H1 (cell line): ENCODE measurements at regions not wholly inside any gene's neighbourhood (a gene's known extent, or its start where the extent isn't known, plus 50 kb on each side); places are given as distances from the start of the nearest gene placed in this dataset.

Experiments used
- CTCF ChIA-PET: fragments of 300-600 bp; sonication (Branson Sonifier 250); formaldehyde crosslinking; loops from one replicate; lab custom pipeline; 2021; ENCODE audit not compliant: partially characterized antibody; lab: Charles Lee
- POLR2A ChIA-PET: fragments of 300-600 bp; sonication (Branson Sonifier 250); formaldehyde crosslinking; loops from one replicate; lab custom pipeline; 2021; ENCODE audit warnings: inconsistent platforms; ENCODE audit not compliant: partially characterized antibody; lab: Charles Lee
- DNase-seq, 2 experiments: peaks; one replicate each; pipeline versions ENCODE4 v3.0.0 to v3.0.0-alpha.2; 2010 to 2022; ENCODE audit warnings: low spot score in 2 of 2, low read depth in 1 of 2, mixed read lengths in 1 of 2
- FAIRE-seq: peaks from 2 replicates; lab custom pipeline; 2011; peaks lifted over from hg19 to GRCh38; lab: Jason Lieb, UNC
- H2AFZ ChIP-seq: 2 replicates; pipeline ENCODE4 v1.8.1; 2012; ENCODE audit warnings: low read length, inconsistent platforms
- H2AK5ac ChIP-seq: 2 replicates; pipeline ENCODE4 v1.6.1; 2013; ENCODE audit warnings: low read depth, low read length
- H2BK120ac ChIP-seq: replicated peaks from 2 replicates; pipeline ENCODE3; 2013; ENCODE audit warnings: low read depth, low read length, inconsistent platforms
- H2BK12ac ChIP-seq: 2 replicates; pipeline ENCODE4 v1.6.1; 2013; ENCODE audit warnings: low read depth, low read length
- H2BK15ac ChIP-seq: 2 replicates; pipeline ENCODE4 v1.6.1; 2013; ENCODE audit warnings: low read length
- H2BK20ac ChIP-seq: 2 replicates; pipeline ENCODE4 v1.6.1; 2013; ENCODE audit warnings: low read length
- H2BK5ac ChIP-seq: 2 replicates; pipeline ENCODE4 v1.6.1; 2013; ENCODE audit warnings: low read depth, low read length
- H3K14ac ChIP-seq: 2 replicates; pipeline ENCODE4 v1.6.1; 2013; ENCODE audit warnings: inconsistent platforms; ENCODE audit not compliant: insufficient read length
- H3K18ac ChIP-seq: 2 replicates; pipeline ENCODE4 v1.6.1; 2013; ENCODE audit warnings: low read length; ENCODE audit errors: extremely low read depth
- H3K23ac ChIP-seq: 2 replicates; pipeline ENCODE4 v1.6.1; 2013; ENCODE audit warnings: inconsistent platforms; ENCODE audit not compliant: insufficient read length
- H3K23me2 ChIP-seq: 2 replicates; pipeline ENCODE4 v1.6.1; 2013; ENCODE audit warnings: low read depth, low read length
- H3K27ac ChIP-seq: 2 replicates; pipeline ENCODE4 v1.6.1; 2011; ENCODE audit warnings: low read depth, low read length, inconsistent platforms
- H3K27me3 ChIP-seq, 4 experiments: replicated peaks in 1 of 4; 1 replicate in 1 of 4; 2 replicates in 3 of 4; pipeline versions ENCODE4 v1.6.1 to v1.8.1; 2011 to 2013; ENCODE audit warnings: low read length in 3 of 4, mild to moderate bottlenecking in 3 of 4, inconsistent platforms in 2 of 4, mixed read lengths in 2 of 4, moderate library complexity in 1 of 4; ENCODE audit not compliant: control insufficient read depth in 3 of 4, insufficient read depth in 3 of 4; ENCODE audit errors: extremely low read depth in 1 of 4
- H3K36me3 ChIP-seq, 4 experiments: 2 replicates each; pipeline versions ENCODE4 v1.6.1 to v1.8.1; 2011 to 2013; ENCODE audit warnings: mild to moderate bottlenecking in 4 of 4, low read length in 3 of 4, moderate library complexity in 2 of 4, control low read depth in 1 of 4, inconsistent platforms in 1 of 4; ENCODE audit not compliant: insufficient read depth in 4 of 4, control insufficient read depth in 2 of 4
- H3K4ac ChIP-seq: replicated peaks from 2 replicates; pipeline ENCODE3; 2013; ENCODE audit warnings: low read length, low read depth, mixed read lengths, inconsistent platforms; ENCODE audit not compliant: insufficient read length
- H3K4me1 ChIP-seq, 4 experiments: replicated peaks in 1 of 4; 1 replicate in 1 of 4; 2 replicates in 3 of 4; pipeline versions ENCODE4 v1.6.1 to v1.8.1; 2011 to 2013; ENCODE audit warnings: low read length in 3 of 4, inconsistent platforms in 2 of 4, mixed read lengths in 1 of 4; ENCODE audit not compliant: insufficient read depth in 4 of 4, control insufficient read depth in 3 of 4
- H3K4me2 ChIP-seq, 2 experiments: 2 replicates each; pipeline versions ENCODE4 v1.6.1 to v1.8.1; 2011 to 2013; ENCODE audit warnings: low read depth in 2 of 2, low read length in 2 of 2, control low read depth in 1 of 2, inconsistent platforms in 1 of 2, mild to moderate bottlenecking in 1 of 2; ENCODE audit not compliant: insufficient read depth in 1 of 2
- H3K4me3 ChIP-seq, 4 experiments: fragments of 200-600, 300-600 bp in 1 of 4; sonication (generic), shearing (Covaris generic), sonication (Bioruptor Twin) in 1 of 4; 2 replicates each; pipeline versions ENCODE4 v1.5.1 to v1.8.1; 2011 to 2016; ENCODE audit warnings: low read length in 4 of 4, low read depth in 3 of 4, control low read depth in 2 of 4, inconsistent platforms in 2 of 4, mild to moderate bottlenecking in 2 of 4, mixed read lengths in 1 of 4, moderate library complexity in 1 of 4; ENCODE audit not compliant: insufficient read depth in 2 of 4; ENCODE audit errors: extremely low read depth in 1 of 4
- H3K56ac ChIP-seq: replicated peaks from 2 replicates; pipeline ENCODE3; 2013; ENCODE audit warnings: low read depth, mild to moderate bottlenecking, mixed read lengths, low read length, inconsistent platforms; ENCODE audit not compliant: insufficient read length
- H3K79me1 ChIP-seq: 2 replicates; pipeline ENCODE4 v1.6.1; 2013; ENCODE audit warnings: low read depth, low read length, control low read depth
- H3K79me2 ChIP-seq, 2 experiments: 2 replicates each; pipeline versions ENCODE4 v1.6.1 to v1.8.1; 2012 to 2013; ENCODE audit warnings: low read length in 2 of 2, mild to moderate bottlenecking in 2 of 2, inconsistent platforms in 1 of 2; ENCODE audit not compliant: insufficient read depth in 2 of 2, control insufficient read depth in 1 of 2
- H3K9ac ChIP-seq, 4 experiments: replicated peaks in 1 of 4; 1 replicate in 1 of 4; 2 replicates in 3 of 4; pipeline versions ENCODE4 v1.6.1 to v1.8.1; 2011 to 2013; ENCODE audit warnings: low read depth in 3 of 4, low read length in 3 of 4, control low read depth in 2 of 4, mild to moderate bottlenecking in 2 of 4, moderate library complexity in 2 of 4, inconsistent platforms in 1 of 4; ENCODE audit errors: extremely low read depth in 1 of 4
- H3K9me3 ChIP-seq, 2 experiments: 2 replicates each; pipeline versions ENCODE4 v1.6.1 to v1.8.1; 2012 to 2013; ENCODE audit warnings: mild to moderate bottlenecking in 2 of 2, moderate library complexity in 2 of 2, control low read depth in 1 of 2, inconsistent platforms in 1 of 2, low read depth in 1 of 2, low read length in 1 of 2, mixed read lengths in 1 of 2; ENCODE audit not compliant: insufficient read depth in 2 of 2
- H4K20me1 ChIP-seq, 2 experiments: replicated peaks in 1 of 2; 2 replicates each; pipeline versions ENCODE3 to v1.8.1; 2011 to 2013; ENCODE audit warnings: inconsistent platforms in 2 of 2, low read length in 2 of 2, mild to moderate bottlenecking in 1 of 2; ENCODE audit not compliant: insufficient read depth in 2 of 2, control insufficient read depth in 1 of 2
- H4K5ac ChIP-seq: 2 replicates; pipeline ENCODE4 v1.6.1; 2013; ENCODE audit warnings: low read length, low read depth, mixed read lengths, inconsistent platforms; ENCODE audit not compliant: insufficient read length
- H4K8ac ChIP-seq: 2 replicates; pipeline ENCODE4 v1.8.0; 2013; ENCODE audit warnings: mild to moderate bottlenecking, moderate library complexity, low read length, inconsistent platforms; ENCODE audit not compliant: insufficient read depth; ENCODE audit errors: extremely low read depth
- H4K91ac ChIP-seq: replicated peaks from 2 replicates; pipeline ENCODE3; 2013; ENCODE audit warnings: low read length, mixed read lengths, inconsistent platforms; ENCODE audit not compliant: insufficient read length
- CBX5 ChIP-seq: fragments of 300-800, 300-1000 bp; sonication (generic); IDR thresholded peaks from 2 replicates; pipeline ENCODE4 v1.7.1; 2016; ENCODE audit warnings: antibody characterized with exemption, low read length, low read depth
- JUN ChIP-seq: IDR thresholded peaks from 2 replicates; pipeline ENCODE4 v1.6.1; 2011; ENCODE audit warnings: low read depth, mild to moderate bottlenecking, improper control_type of control experiment, low read length
- KDM1A ChIP-seq: fragments of 200-600, 300-600 bp; sonication (generic); IDR thresholded peaks from 2 replicates; pipeline ENCODE4 v1.7.1; 2016; ENCODE audit warnings: mild to moderate bottlenecking, low read length, borderline replicate concordance
- KDM5A ChIP-seq: fragments of 200-600 bp; IDR thresholded peaks from 2 replicates; pipeline ENCODE4 v1.7.1; 2012; ENCODE audit warnings: mild to moderate bottlenecking, low read length, inconsistent platforms, mixed read lengths
- MAFK ChIP-seq: IDR thresholded peaks from 2 replicates; pipeline ENCODE4 v1.6.1; 2012; ENCODE audit warnings: low read depth, mild to moderate bottlenecking, improper control_type of control experiment, low read length
- RAD21 ChIP-seq, 2 experiments: IDR thresholded peaks in 1 of 2; conservative IDR thresholded peaks in 1 of 2; 2 replicates each; pipeline ENCODE4 v1.6.1; 2011; ENCODE audit warnings: low read depth in 2 of 2, low read length in 2 of 2, improper control_type of control experiment in 1 of 2, inconsistent platforms in 1 of 2, mild to moderate bottlenecking in 1 of 2, moderate library complexity in 1 of 2
- RNF2 ChIP-seq: fragments of 200-900, 300-1000 bp; sonication (generic); IDR thresholded peaks from 2 replicates; pipeline ENCODE4 v1.7.1; 2016; ENCODE audit warnings: borderline replicate concordance, low read depth, mild to moderate bottlenecking, antibody characterized with exemption, low read length; ENCODE audit not compliant: poor library complexity, severe bottlenecking; ENCODE audit errors: missing control alignments
- SIRT6 ChIP-seq: IDR thresholded peaks from one replicate; pipeline ENCODE4 v1.7.1; 2012; ENCODE audit warnings: low read length, inconsistent platforms
- YY1 ChIP-seq: IDR thresholded peaks from 2 replicates; pipeline ENCODE4 v1.6.1; 2011; ENCODE audit warnings: low read depth, mild to moderate bottlenecking, low read length
- WGBS, 2 experiments: shearing (Covaris generic) in 1 of 2; methylation state at CpG; one replicate each; pipeline versions ENCODE4 v1.1.6 to v1.1.7; 2013 to 2015; ENCODE audit warnings: low lambda C conversion rate in 2 of 2, mixed read lengths in 2 of 2, inconsistent platforms in 1 of 2, low coverage in 1 of 2, missing lambda C conversion rate in 1 of 2; ENCODE audit not compliant: insufficient replicate concordance in 2 of 2, insufficient coverage in 1 of 2, insufficient read length in 1 of 2; ENCODE audit errors: extremely low coverage in 1 of 2, missing lambda C conversion rate in 1 of 2; 5-methylcytosine and 5-hydroxymethylcytosine counted together

DNA sequence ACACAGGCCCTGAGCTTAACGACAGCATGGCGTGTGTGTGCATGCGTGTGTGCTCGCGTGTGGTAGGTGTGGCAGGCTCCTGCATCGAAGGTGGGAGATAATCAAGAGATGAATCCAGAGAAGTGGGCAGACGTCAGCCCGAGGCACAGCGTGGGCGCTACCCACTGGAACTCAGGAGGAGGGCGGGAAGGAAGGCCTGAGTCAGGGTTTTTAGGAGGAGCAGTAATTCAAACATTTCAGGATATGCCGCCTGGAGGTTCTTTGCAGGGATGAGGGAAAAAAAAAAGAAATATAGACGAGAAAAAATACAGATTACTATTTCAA lies 66.3 kb upstream of the STX18 start:
- peaks cover 0 to 12% (median 5%) of the 10 kb centered on the region in 4 experiments; a peak in 5 of 7 replicates for H3K27me3 ChIP-seq
- peaks cover 5 to 16% (median 7%) of the 10 kb centered on the region in 4 experiments for H3K4me1 ChIP-seq
- H3K18ac ChIP-seq: no peak overlapping the region
- no peaks in the 10 kb centered on the region for H3K23me2 ChIP-seq
- no peak overlapping the region for H3K14ac ChIP-seq
- H3K27ac ChIP-seq: no peak overlapping the region
- ChIA-PET CTCF (interaction anchor here (1.0 to 2.1 kb wide), 5 partner anchors 11 to 63 kb away, joined by 3 to 6 read pairs (median 4); no protein-coding TSS in a partner anchor), POLR2A (interaction anchor here (1.4 kb wide), 1 partner anchor 8 kb away, joined by 3 read pairs; no protein-coding TSS in a partner anchor)
- peak overlapping the region; percentile 66; the same call in 1 of the 2 replicates for H2AK5ac ChIP-seq
- H3K9me3 ChIP-seq: no peaks in the 10 kb centered on the region
- H2BK20ac ChIP-seq: no peak overlapping the region
- no peak overlapping the region for H2AFZ ChIP-seq
- no peaks in the 10 kb centered on the region for H3K79me2 ChIP-seq
- DNase-seq (no peak), FAIRE-seq (no peak)
- 75% methylated on average over 9 of the region's 13 CpGs; no CpG with 5 or more reads in 1 of the 2 experiments for WGBS, 2 experiments
- H3K56ac ChIP-seq: no peak overlapping the region
- H3K4me3 ChIP-seq: peak overlapping the region in 1 of 4 experiments; percentile 3; a peak in 1 of 8 replicates
- H4K20me1 ChIP-seq: peaks cover 4 to 18% of the 10 kb centered on the region in 2 experiments
- H2BK12ac ChIP-seq: no peak overlapping the region
- H4K5ac ChIP-seq: no peak overlapping the region
- 0 out of 7 replicates have a peak overlapping the region, but pooled peaks of 1 of the 4 experiments have one; percentile 3 for H3K9ac ChIP-seq
- no peak overlapping the region for H3K4ac ChIP-seq
- no peak overlapping the region for H2BK5ac ChIP-seq
- no peak overlapping the region for H2BK120ac ChIP-seq
- no peak overlapping the region; the same call in 1 of the 2 replicates for H4K8ac ChIP-seq
- no peak for TF ChIP-seq JUN
- no peak for TF ChIP-seq MAFK
- TF ChIP-seq YY1: no peak
- TF ChIP-seq SIRT6: no peak
- TF ChIP-seq KDM5A: no peak
- TF ChIP-seq CBX5: no peak
- TF ChIP-seq RNF2: no peak
- TF ChIP-seq RAD21 (IDR thresholded peaks at IDR 0.05 in 1 of 2, conservative IDR thresholded peaks at IDR 0.05 in 1 of 2; ENCODE audit: low read depth in 2 of 2, low read length in 2 of 2): no peak
- no peak for TF ChIP-seq KDM1A
- H3K36me3 ChIP-seq: no peaks in the 10 kb centered on the region
- H3K79me1 ChIP-seq: no peaks in the 10 kb centered on the region; the same call in 1 of the 2 replicates
- no peak overlapping the region for H3K23ac ChIP-seq
- no peak overlapping the region for H2BK15ac ChIP-seq
- H4K91ac ChIP-seq: no peak overlapping the region
- peak overlapping the region; percentile 33 to 53; a peak in 3 of 4 replicates for H3K4me2 ChIP-seq
